A549 (cell line): ENCODE measurements at regions not wholly inside any gene's neighbourhood (a gene's known extent, or its start where the extent isn't known, plus 50 kb on each side); places are given as distances from the start of the nearest gene placed in this dataset.
"Not testable (repeated sequence)": the region's sequence is repeated elsewhere in the genome, so short reads cannot be mapped to it uniquely, and the experiment has no call there.

Experiments used
- CTCF ChIP-seq: fragments of >200 bp; sonication (Bioruptor Twin); formaldehyde crosslinking; IDR thresholded peaks from 3 replicates; pipeline ENCODE4 v1.5.1; 2016
- HEYL ChIP-seq: fragments of 250-450 bp; sonication (Bioruptor Pico); IDR thresholded peaks from 2 replicates; pipeline ENCODE4 v1.8.0; 2021; ENCODE audit warnings: mild to moderate bottlenecking, moderate library complexity

GRCh38 chr5:20988933-20989332, 1000.9 kb upstream of the CDH18 start:
- TF ChIP-seq CTCF, HEYL: not testable (repeated sequence)
